ENCODE measurements at regions not wholly inside any gene's neighbourhood (a gene's known extent, or its start where the extent isn't known, plus 50 kb on each side); places are given as distances from the start of the nearest gene placed in this dataset.

- Mint-ChIP-seq H3K27me3 (ENCODE audit: low read depth, poor library complexity) (peaks cover 15% of the 10 kb centered on the region), H3K4me1 (no peaks in the 10 kb centered on the region), H3K27ac (no peak overlapping the region), H3K4me3 (no peak overlapping the region), H3K36me3 (ENCODE audit: low read depth) (no peaks in the 10 kb centered on the region), H3K9me3 (no peaks in the 10 kb centered on the region)
- DNase-seq = no peak
- TF ChIP-seq CTCF (IDR thresholded peaks at IDR 0.05) = no peak
Measured at GRCh38 chr20:19003366-19004336, 190.1 kb downstream of the SCP2D1 start.

- Mint-ChIP-seq H3K4me1 (no peaks in the 10 kb centered on the region), H3K36me3 (ENCODE audit: low read depth) (no peaks in the 10 kb centered on the region), H3K9me3 (no peaks in the 10 kb centered on the region), H3K4me3 (no peak overlapping the region), H3K27ac (no peak overlapping the region), H3K27me3 (ENCODE audit: low read depth, poor library complexity) (peaks cover 15% of the 10 kb centered on the region)
- DNase-seq = no peak
- TF ChIP-seq CTCF (IDR thresholded peaks at IDR 0.05) = no peak
Measured at GRCh38 chr20:19004975-19005374, 191.4 kb downstream of the SCP2D1 start.

GRCh38 chr20:19008497-19008896 lies 194.9 kb downstream of the SCP2D1 start:
- Mint-ChIP-seq H3K4me3 (no peak overlapping the region), H3K4me1 (no peaks in the 10 kb centered on the region), H3K27ac (no peak overlapping the region), H3K9me3 (no peaks in the 10 kb centered on the region), H3K27me3 (ENCODE audit: low read depth, poor library complexity) (peaks cover 15% of the 10 kb centered on the region), H3K36me3 (ENCODE audit: low read depth) (no peaks in the 10 kb centered on the region)
- no peak for TF ChIP-seq CTCF (IDR thresholded peaks at IDR 0.05)
- no peak for DNase-seq

- no peak for DNase-seq
- Mint-ChIP-seq H3K27me3 (ENCODE audit: low read depth, poor library complexity) (peaks cover 15% of the 10 kb centered on the region), H3K36me3 (ENCODE audit: low read depth) (no peaks in the 10 kb centered on the region), H3K4me1 (no peaks in the 10 kb centered on the region), H3K9me3 (no peaks in the 10 kb centered on the region), H3K4me3 (no peak overlapping the region), H3K27ac (no peak overlapping the region)
- TF ChIP-seq CTCF (IDR thresholded peaks at IDR 0.05) = no peak
Measured at GRCh38 chr20:19009081-19009688, 195.6 kb downstream of the SCP2D1 start.

GRCh38 chr20:19012676-19013075 lies 199.1 kb downstream of the SCP2D1 start:
- no peak overlapping the region for H3K4me3 Mint-ChIP-seq
- TF ChIP-seq CTCF (IDR thresholded peaks at IDR 0.05) = no peak
- H3K9me3 Mint-ChIP-seq = no peaks in the 10 kb centered on the region
- H3K27me3 Mint-ChIP-seq (ENCODE audit: low read depth, poor library complexity) = peaks cover 11% of the 10 kb centered on the region
- no peaks in the 10 kb centered on the region for H3K4me1 Mint-ChIP-seq
- no peaks in the 10 kb centered on the region for H3K36me3 Mint-ChIP-seq (ENCODE audit: low read depth)
- DNase-seq = no peak
- H3K27ac Mint-ChIP-seq = no peak overlapping the region
